B cell (primary cell): ENCODE measurements at regions not wholly inside any gene's neighbourhood (a gene's known extent, or its start where the extent isn't known, plus 50 kb on each side); places are given as distances from the start of the nearest gene placed in this dataset.

ENCODE experiments used
- ATAC-seq: fragments of 200-7000 bp; cut with Tn5 transposase; one replicate; pipeline ENCODE4 v1.10.0; 2021; ENCODE audit warnings: low read depth, mild to moderate bottlenecking, moderate number of reproducible peaks, moderate library complexity
- CTCF ChIA-PET: fragments of 350-600 bp; sonication (Branson Sonifier 250); formaldehyde crosslinking; loops from one replicate; lab custom pipeline; 2021; ENCODE audit warnings: antibody characterized with exemption, inconsistent platforms; lab: Charles Lee
- POLR2A ChIA-PET: fragments of 350-600 bp; sonication (Branson Sonifier 250); formaldehyde crosslinking; loops from one replicate; lab custom pipeline; 2021; ENCODE audit warnings: antibody characterized with exemption; lab: Charles Lee
- DNase-seq: peaks from one replicate; pipeline ENCODE4 v3.0.0; 2013
- H2AFZ ChIP-seq: 2 replicates; pipeline ENCODE4 v1.6.1; 2012; ENCODE audit warnings: mild to moderate bottlenecking, low read depth, low read length; ENCODE audit not compliant: insufficient read depth, poor library complexity, severe bottlenecking
- H3K27ac ChIP-seq, 2 donors: 1 replicate in 1 of 2; 2 replicates in 1 of 2; pipeline ENCODE4 v1.5.1; 2012 to 2013; ENCODE audit warnings: low read length in 2 of 2, mild to moderate bottlenecking in 2 of 2, moderate library complexity in 1 of 2
- H3K27me3 ChIP-seq, 4 experiments: fragments of 200-600 bp in 1 of 4; sonication (generic) in 1 of 4; replicated peaks in 1 of 4; 1 replicate in 2 of 4; 2 replicates in 2 of 4; pipeline versions ENCODE4 v1.6.1 to v1.7.0; 2013 to 2016; ENCODE audit warnings: low read length in 3 of 4, mild to moderate bottlenecking in 2 of 4, mixed read lengths in 1 of 4, moderate library complexity in 1 of 4; ENCODE audit not compliant: insufficient read depth in 4 of 4, control insufficient read depth in 3 of 4; ENCODE audit errors: control extremely low read depth in 1 of 4
- H3K36me3 ChIP-seq, 2 experiments: replicated peaks in 1 of 2; 1 replicate in 1 of 2; 2 replicates in 1 of 2; pipeline versions ENCODE4 v1.6.1 to v1.7.1; 2013; ENCODE audit warnings: low read length in 1 of 2; ENCODE audit not compliant: insufficient read depth in 2 of 2, control insufficient read depth in 1 of 2; ENCODE audit errors: control extremely low read depth in 1 of 2, extremely low read depth in 1 of 2
- H3K4me1 ChIP-seq, 2 donors: fragments of 200-600 bp in 1 of 2; sonication (generic) in 1 of 2; 1 replicate in 1 of 2; 2 replicates in 1 of 2; pipeline versions ENCODE4 v1.5.1 to v1.6.1; 2013 to 2017; ENCODE audit warnings: low read length in 2 of 2; ENCODE audit not compliant: control insufficient read depth in 2 of 2, insufficient read depth in 2 of 2
- H3K4me2 ChIP-seq: replicated peaks from 2 replicates; pipeline ENCODE3; 2012; ENCODE audit warnings: mild to moderate bottlenecking, low read depth, low read length; ENCODE audit not compliant: poor library complexity, severe bottlenecking
- H3K4me3 ChIP-seq, 5 experiments: fragments of 200-600 bp in 1 of 5; sonication (generic) in 1 of 5; 1 replicate in 3 of 5; 2 replicates in 2 of 5; pipeline versions ENCODE4 v1.5.1 to v1.7.0; 2011 to 2016; ENCODE audit warnings: low read length in 4 of 5, mild to moderate bottlenecking in 4 of 5, low read depth in 2 of 5, control low read depth in 1 of 5, moderate library complexity in 1 of 5; ENCODE audit not compliant: insufficient read depth in 1 of 5; ENCODE audit errors: control extremely low read depth in 1 of 5, extremely low read depth in 1 of 5
- H3K79me2 ChIP-seq: fragments of 200-600 bp; sonication (generic); one replicate; pipeline ENCODE4 v1.6.0; 2016; ENCODE audit warnings: low read length; ENCODE audit not compliant: control insufficient read depth, insufficient read depth
- H3K9ac ChIP-seq: fragments of 200-600 bp; sonication (generic); 2 replicates; pipeline ENCODE4 v1.6.1; 2017; ENCODE audit warnings: mild to moderate bottlenecking, low read length, moderate library complexity
- H3K9me3 ChIP-seq, 3 donors: one replicate each; pipeline versions ENCODE4 v1.6.1 to v1.7.1; 2013; ENCODE audit warnings: low read length in 2 of 3; ENCODE audit not compliant: control insufficient read depth in 2 of 3, insufficient read depth in 1 of 3; ENCODE audit errors: control extremely low read depth in 1 of 3
- H4K20me1 ChIP-seq: 2 replicates; pipeline ENCODE4 v1.6.0; 2012; ENCODE audit warnings: mild to moderate bottlenecking, low read length; ENCODE audit not compliant: insufficient read depth, control insufficient read depth, poor library complexity, severe bottlenecking
- H3K27ac Mint-ChIP-seq: one replicate; pipeline ENCODE4 v1.8.0; 2021; ENCODE audit warnings: mixed read lengths
- H3K27me3 Mint-ChIP-seq: one replicate; pipeline ENCODE4 v1.8.0; 2021; ENCODE audit warnings: mixed read lengths
- H3K4me1 Mint-ChIP-seq: one replicate; pipeline ENCODE4 v1.8.0; 2021; ENCODE audit warnings: mixed read lengths
- H3K4me3 Mint-ChIP-seq: one replicate; pipeline ENCODE4 v1.8.0; 2021; ENCODE audit warnings: mixed read lengths
- H3K9me3 Mint-ChIP-seq: one replicate; pipeline ENCODE4 v1.8.0; 2022; ENCODE audit warnings: mixed read lengths; ENCODE audit not compliant: insufficient read depth
- EZH2 ChIP-seq: IDR thresholded peaks from 2 replicates; pipeline ENCODE4 v1.6.1; 2012; ENCODE audit warnings: borderline replicate concordance, low read depth, mild to moderate bottlenecking, moderate library complexity, low read length; ENCODE audit not compliant: insufficient read depth, poor library complexity, severe bottlenecking
- WGBS: methylation state at CpG from one replicate; pipeline ENCODE4 v1.1.5; 2013; ENCODE audit warnings: missing lambda C conversion rate; ENCODE audit not compliant: insufficient coverage; 5-methylcytosine and 5-hydroxymethylcytosine counted together
- intact Hi-C: fragments of 100-400 bp; cut with micrococcal nuclease; formaldehyde crosslinking; loops from one replicate; pipeline ENCODE4 v1.10.0; 2022
- TF ChIP-seq, protein P1 (sequence below): fragments of 200-600 bp; IDR thresholded peaks from one replicate; pipeline ENCODE4 v1.8.0; 2022; ENCODE audit warnings: antibody characterized with exemption, mild to moderate bottlenecking

DNA sequence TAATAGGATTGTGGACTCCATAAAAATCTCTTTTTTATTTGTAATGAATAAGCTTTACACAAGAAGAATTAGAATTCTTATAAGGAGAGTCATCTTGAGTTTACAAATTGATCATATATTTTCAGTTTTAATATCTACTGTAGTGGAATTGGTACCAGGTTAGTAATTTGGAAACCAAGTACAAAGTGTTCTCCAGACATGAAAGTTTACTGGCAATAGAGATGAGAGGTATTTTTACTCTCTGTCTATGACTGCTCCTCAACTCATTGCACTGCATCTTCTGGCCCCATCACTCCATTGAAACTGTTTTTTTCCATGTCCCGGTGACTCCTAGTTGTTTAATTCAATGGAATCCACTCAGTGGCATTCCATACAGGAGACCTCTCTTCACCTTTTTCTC is 164.5 kb upstream of the SMIM30 start:
- no peaks in the 10 kb centered on the region for H3K4me1 ChIP-seq
- no peaks in the 10 kb centered on the region for H3K27me3 Mint-ChIP-seq
- POLR2A ChIA-PET: no interaction called here
- no peaks in the 10 kb centered on the region for H3K4me1 Mint-ChIP-seq
- H3K4me3 Mint-ChIP-seq: no peak overlapping the region
- no peak overlapping the region for H3K27ac ChIP-seq
- no peaks in the 10 kb centered on the region for H4K20me1 ChIP-seq
- no peak overlapping the region for H3K9ac ChIP-seq
- no peak for ATAC-seq
- no peak overlapping the region for H3K4me3 ChIP-seq
- no peaks in the 10 kb centered on the region for H3K36me3 ChIP-seq
- no peak for TF ChIP-seq EZH2
- TF ChIP-seq, protein P1, sequence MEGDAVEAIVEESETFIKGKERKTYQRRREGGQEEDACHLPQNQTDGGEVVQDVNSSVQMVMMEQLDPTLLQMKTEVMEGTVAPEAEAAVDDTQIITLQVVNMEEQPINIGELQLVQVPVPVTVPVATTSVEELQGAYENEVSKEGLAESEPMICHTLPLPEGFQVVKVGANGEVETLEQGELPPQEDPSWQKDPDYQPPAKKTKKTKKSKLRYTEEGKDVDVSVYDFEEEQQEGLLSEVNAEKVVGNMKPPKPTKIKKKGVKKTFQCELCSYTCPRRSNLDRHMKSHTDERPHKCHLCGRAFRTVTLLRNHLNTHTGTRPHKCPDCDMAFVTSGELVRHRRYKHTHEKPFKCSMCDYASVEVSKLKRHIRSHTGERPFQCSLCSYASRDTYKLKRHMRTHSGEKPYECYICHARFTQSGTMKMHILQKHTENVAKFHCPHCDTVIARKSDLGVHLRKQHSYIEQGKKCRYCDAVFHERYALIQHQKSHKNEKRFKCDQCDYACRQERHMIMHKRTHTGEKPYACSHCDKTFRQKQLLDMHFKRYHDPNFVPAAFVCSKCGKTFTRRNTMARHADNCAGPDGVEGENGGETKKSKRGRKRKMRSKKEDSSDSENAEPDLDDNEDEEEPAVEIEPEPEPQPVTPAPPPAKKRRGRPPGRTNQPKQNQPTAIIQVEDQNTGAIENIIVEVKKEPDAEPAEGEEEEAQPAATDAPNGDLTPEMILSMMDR: no peak
- no peaks in the 10 kb centered on the region for H3K79me2 ChIP-seq
- CTCF ChIA-PET: no interaction called here
- intact Hi-C loops: no loop called here
- DNase-seq: no peak
- H3K9me3 Mint-ChIP-seq: no peaks in the 10 kb centered on the region
- 56% methylated on average over 1 of the region's 1 CpG for WGBS
- H3K4me2 ChIP-seq: no peak overlapping the region
- H2AFZ ChIP-seq: no peak overlapping the region
- no peaks in the 10 kb centered on the region for H3K9me3 ChIP-seq
- H3K27me3 ChIP-seq: no peaks in the 10 kb centered on the region
- H3K27ac Mint-ChIP-seq: no peak overlapping the region

DNA sequence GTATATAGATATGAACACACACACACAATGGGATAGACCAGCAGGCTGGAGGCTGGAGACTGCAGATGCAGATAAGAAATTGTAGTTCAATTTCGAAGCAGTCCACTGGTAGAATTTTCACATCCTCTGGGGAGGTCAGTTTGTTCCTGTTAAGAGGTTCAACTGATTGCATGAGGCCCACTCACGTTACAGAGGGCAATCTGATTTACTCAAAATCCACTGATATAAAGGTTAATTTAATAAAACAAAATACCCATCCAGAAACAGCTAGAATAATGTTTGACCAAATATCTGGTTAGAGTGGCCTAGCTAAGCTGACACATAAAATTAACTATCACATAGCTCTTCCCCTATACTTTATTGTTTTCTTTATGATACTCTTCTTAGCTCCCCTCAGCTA is 162.9 kb upstream of the SMIM30 start:
- Mint-ChIP-seq H3K27ac (no peak overlapping the region), H3K4me3 (no peak overlapping the region), H3K4me1 (no peaks in the 10 kb centered on the region), H3K27me3 (no peaks in the 10 kb centered on the region), H3K9me3 (peaks cover 6% of the 10 kb centered on the region)
- Histone ChIP-seq H3K4me1 (no peaks in the 10 kb centered on the region), H3K36me3 (no peaks in the 10 kb centered on the region), H3K9ac (no peak overlapping the region), H3K4me2 (no peak overlapping the region), H3K27ac (no peak overlapping the region), H3K79me2 (no peaks in the 10 kb centered on the region), H3K27me3 (no peaks in the 10 kb centered on the region), H2AFZ (no peak overlapping the region), H3K9me3 (no peaks in the 10 kb centered on the region), H3K4me3 (no peak overlapping the region), H4K20me1 (no peaks in the 10 kb centered on the region)
- intact Hi-C loops: no loop called here
- ATAC-seq (no peak), DNase-seq (no peak)
- CTCF ChIA-PET: no interaction called here
- no CpG with 5 or more reads among the region's 2 CpGs for WGBS
- TF ChIP-seq, protein P1: no peak
- TF ChIP-seq EZH2: no peak
- POLR2A ChIA-PET: no interaction called here
